GM21526 (cell line): ENCODE measurements at regions not wholly inside any gene's neighbourhood (a gene's known extent, or its start where the extent isn't known, plus 50 kb on each side); places are given as distances from the start of the nearest gene placed in this dataset.
"Not testable (repeated sequence)": the region's sequence is repeated elsewhere in the genome, so short reads cannot be mapped to it uniquely, and the experiment has no call there.

Experiments
- ATAC-seq: cut with Tn5 transposase; IDR thresholded peaks from one replicate; pipeline ENCODE4 v1.9.1; 2021; ENCODE audit warnings: moderate library complexity; ENCODE audit not compliant: unreplicated experiment, low FRiP score

GRCh38 chr16:86856946-86857586 lies 278.7 kb downstream of the FOXL1 start:
- ATAC-seq = no peak

GRCh38 chr16:86857807-86858206 lies 279.5 kb downstream of the FOXL1 start:
- no peak for ATAC-seq

DNA sequence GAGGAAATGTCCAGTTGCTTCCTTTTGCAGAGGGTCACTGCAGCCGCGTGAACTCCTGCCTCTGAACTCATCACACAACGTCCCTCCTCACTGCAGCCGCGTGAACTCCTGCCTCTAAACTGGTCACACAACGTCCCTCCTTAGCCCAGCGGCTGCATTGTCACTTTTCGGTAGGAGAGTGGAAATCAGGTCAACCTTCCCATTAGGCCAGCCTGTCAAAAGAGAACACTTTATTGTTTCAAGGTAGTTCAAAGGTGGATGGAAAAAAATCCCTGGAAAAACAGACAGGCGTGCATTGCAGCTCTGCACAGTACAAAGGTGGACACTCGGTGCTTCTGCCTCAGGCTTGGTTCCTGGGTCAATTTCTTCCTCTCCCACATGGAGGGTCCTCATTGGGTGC lies 280.2 kb downstream of the FOXL1 start:
- ATAC-seq = no peak

- ATAC-seq = not testable (repeated sequence)
These were observed 283.0 kb downstream of the FOXL1 start for GRCh38 chr16:86861270-86861858.

DNA sequence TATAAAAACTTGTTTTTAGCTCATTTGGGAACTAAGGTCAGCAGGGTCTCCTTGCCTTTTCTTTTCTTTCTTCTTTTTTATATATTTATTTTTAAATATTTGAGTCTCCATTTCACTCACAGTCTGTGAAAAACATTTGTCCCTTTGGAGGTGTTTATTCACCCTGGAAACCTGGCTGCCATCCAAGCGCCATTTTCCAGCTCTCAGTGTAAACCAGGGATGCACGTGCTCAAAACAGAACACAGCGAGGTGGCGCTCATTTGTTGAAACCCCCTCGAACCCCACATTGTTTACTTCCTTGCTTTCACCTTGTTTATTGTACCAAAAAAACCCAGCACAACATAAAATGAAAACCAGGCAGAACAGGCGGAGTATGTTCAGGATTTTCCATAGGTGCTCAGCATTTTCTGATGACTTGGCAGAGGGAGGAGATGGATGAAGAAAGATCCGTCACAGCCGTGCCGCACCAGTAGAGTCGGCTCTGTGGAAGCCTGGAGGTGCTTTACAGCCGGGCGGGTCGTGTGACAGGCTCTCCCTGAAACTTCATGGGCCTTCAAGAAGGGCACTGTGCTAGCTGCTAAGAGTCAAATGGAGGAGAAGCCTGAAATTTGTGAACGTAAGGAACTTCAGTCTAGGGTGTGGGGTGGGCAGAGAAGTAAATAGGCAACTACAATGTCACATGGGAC lies 284.4 kb downstream of the FOXL1 start:
- no peak for ATAC-seq

DNA sequence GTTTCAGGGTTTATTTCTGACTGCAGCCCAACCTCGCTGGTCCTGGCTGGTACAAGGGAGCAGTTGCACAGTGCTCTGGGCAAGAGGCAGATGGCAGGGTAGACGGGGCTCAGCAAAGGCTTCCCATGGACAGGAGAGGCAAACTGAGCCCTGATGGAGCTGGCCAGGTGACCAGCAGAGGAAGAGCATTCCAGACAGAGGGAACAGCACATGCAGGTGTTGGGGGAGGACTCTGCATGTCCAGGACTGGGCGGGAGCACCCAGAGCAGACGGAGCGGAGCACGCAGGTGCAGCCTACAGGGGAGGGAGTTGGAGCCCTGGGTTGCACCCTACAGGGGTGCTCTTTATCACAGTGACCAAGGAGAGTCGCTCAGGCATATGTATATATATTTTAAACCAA lies 285.3 kb downstream of the FOXL1 start:
- ATAC-seq = no peak

DNA sequence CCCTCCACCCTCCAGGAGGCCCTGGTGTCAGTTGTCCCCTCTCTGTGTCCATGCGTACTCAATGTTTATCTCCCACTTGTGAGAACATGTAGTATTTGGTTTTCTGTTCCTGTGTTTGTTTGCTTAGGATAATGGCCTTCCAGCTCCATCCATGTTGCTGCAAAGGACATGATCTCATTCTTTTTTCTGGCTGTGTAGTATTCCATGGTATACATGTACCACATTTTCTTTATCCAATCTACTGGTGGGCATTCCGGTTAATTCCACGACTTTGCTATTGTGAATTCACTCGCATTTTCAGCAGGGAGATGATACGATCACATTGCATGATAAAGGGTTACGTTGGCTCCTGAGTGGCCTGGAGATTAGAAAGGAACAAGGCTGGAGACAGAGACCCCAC lies 286.2 kb downstream of the FOXL1 start:
- no peak for ATAC-seq

DNA sequence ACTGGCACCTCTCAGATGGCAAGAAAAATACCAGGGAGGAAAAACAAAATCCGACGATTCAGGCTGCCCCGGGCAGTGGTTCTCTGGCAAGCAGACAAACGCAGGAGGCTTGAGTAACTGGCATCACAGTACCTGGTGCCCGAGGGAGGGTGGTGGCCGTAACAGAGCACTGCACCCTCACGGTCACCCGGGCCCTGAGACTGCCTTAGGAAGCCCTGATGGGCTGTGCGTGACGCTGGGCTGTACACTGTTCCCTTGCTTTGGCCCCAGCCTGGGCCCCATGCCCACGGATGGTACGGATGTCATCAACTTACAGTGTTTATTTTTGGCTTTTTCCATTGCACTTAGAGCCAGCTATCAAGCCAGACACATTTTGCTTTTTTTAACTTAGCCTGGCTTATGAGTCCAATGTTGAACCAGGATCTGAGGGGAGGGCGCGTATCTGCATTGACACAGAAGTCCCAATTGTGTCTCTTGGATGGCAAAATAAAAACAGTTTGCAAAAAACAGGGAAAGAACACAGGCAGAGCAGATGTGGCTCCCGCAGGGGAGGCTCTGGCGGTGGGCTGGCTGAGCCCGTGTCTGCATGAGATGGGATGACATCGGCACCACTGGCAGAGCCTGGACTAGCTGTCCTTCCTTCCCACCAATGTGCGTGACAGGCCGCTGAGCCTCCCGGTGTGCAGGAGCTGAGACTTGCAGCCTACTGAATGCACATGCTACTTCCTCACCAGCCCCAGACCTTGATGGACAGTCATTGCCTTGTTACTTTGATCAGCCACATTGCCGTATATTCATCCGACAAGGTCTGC lies 287.7 kb downstream of the FOXL1 start:
- ATAC-seq = no peak

- no peak for ATAC-seq
These were observed 288.8 kb downstream of the FOXL1 start for GRCh38 chr16:86866986-86867722.

- ATAC-seq = no peak
These were observed 289.7 kb downstream of the FOXL1 start for GRCh38 chr16:86868070-86868469.

DNA sequence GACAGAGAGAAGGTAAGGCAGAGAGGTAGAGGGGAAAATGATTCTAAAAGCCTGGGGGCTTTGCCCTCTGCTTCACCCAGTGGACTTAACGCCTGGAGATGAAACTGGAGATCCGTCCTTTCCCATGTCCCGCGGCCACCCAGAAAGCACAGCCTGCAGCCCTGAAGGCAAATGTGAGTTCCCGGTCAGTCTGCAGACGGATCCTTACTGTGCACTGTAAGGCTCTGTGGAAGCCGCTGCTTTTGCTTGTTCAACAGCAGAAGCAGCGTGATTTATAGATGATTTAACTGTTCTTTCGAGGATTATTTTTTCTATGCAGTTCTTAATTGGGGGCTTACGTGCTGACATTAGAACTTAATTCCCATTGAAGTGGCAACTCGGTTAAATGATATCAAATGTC lies 290.4 kb downstream of the FOXL1 start:
- no peak for ATAC-seq

- ATAC-seq = no peak
These were observed 291.1 kb downstream of the FOXL1 start for GRCh38 chr16:86869288-86870022.

GRCh38 chr16:86870380-86870779 lies 292.0 kb downstream of the FOXL1 start:
- no peak for ATAC-seq

- no peak for ATAC-seq
These were observed 293.8 kb downstream of the FOXL1 start for GRCh38 chr16:86872131-86872530.

GRCh38 chr16:86872833-86873232 lies 294.5 kb downstream of the FOXL1 start:
- ATAC-seq = no peak

DNA sequence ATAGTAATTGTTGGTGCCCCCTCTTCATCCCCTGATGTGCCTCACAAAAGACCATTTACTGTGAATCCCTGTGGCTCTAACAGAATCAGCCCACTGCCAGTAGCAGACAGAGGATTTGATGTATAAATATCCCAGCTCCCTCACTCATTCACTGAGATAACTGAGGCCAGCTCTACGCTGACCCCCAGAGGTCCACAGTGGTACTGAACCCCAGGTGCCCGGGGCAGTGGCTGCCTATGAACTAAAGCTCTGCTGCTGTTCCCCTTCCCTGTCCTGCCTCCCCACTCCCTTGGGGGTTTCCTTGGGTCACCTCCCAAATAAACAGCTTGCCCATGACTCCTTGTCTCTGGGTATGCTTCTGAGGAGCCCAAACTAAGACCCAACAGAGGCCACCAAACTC lies 295.8 kb downstream of the FOXL1 start:
- no peak for ATAC-seq

GRCh38 chr16:86876499-86876898 lies 298.1 kb downstream of the FOXL1 start:
- no peak for ATAC-seq

- no peak for ATAC-seq
These were observed 298.8 kb downstream of the FOXL1 start for GRCh38 chr16:86877108-86877507.

- no peak for ATAC-seq
These were observed 299.5 kb downstream of the FOXL1 start for GRCh38 chr16:86877835-86878234.
